H1 (cell line): ENCODE measurements at regions not wholly inside any gene's neighbourhood (a gene's known extent, or its start where the extent isn't known, plus 50 kb on each side); places are given as distances from the start of the nearest gene placed in this dataset.
A peak's percentile ranks its signal among the peaks of the same experiment; 100 is the strongest.

Experiments used
- CTCF ChIA-PET: fragments of 300-600 bp; sonication (Branson Sonifier 250); formaldehyde crosslinking; loops from one replicate; lab custom pipeline; 2021; ENCODE audit not compliant: partially characterized antibody; lab: Charles Lee
- POLR2A ChIA-PET: fragments of 300-600 bp; sonication (Branson Sonifier 250); formaldehyde crosslinking; loops from one replicate; lab custom pipeline; 2021; ENCODE audit warnings: inconsistent platforms; ENCODE audit not compliant: partially characterized antibody; lab: Charles Lee
- DNase-seq, 2 experiments: peaks; one replicate each; pipeline versions ENCODE4 v3.0.0 to v3.0.0-alpha.2; 2010 to 2022; ENCODE audit warnings: low spot score in 2 of 2, low read depth in 1 of 2, mixed read lengths in 1 of 2
- FAIRE-seq: peaks from 2 replicates; lab custom pipeline; 2011; peaks lifted over from hg19 to GRCh38; lab: Jason Lieb, UNC
- H2AFZ ChIP-seq: 2 replicates; pipeline ENCODE4 v1.8.1; 2012; ENCODE audit warnings: low read length, inconsistent platforms
- H2AK5ac ChIP-seq: 2 replicates; pipeline ENCODE4 v1.6.1; 2013; ENCODE audit warnings: low read depth, low read length
- H2BK120ac ChIP-seq: replicated peaks from 2 replicates; pipeline ENCODE3; 2013; ENCODE audit warnings: low read depth, low read length, inconsistent platforms
- H2BK12ac ChIP-seq: 2 replicates; pipeline ENCODE4 v1.6.1; 2013; ENCODE audit warnings: low read depth, low read length
- H2BK15ac ChIP-seq: 2 replicates; pipeline ENCODE4 v1.6.1; 2013; ENCODE audit warnings: low read length
- H2BK20ac ChIP-seq: 2 replicates; pipeline ENCODE4 v1.6.1; 2013; ENCODE audit warnings: low read length
- H2BK5ac ChIP-seq: 2 replicates; pipeline ENCODE4 v1.6.1; 2013; ENCODE audit warnings: low read depth, low read length
- H3K14ac ChIP-seq: 2 replicates; pipeline ENCODE4 v1.6.1; 2013; ENCODE audit warnings: inconsistent platforms; ENCODE audit not compliant: insufficient read length
- H3K18ac ChIP-seq: 2 replicates; pipeline ENCODE4 v1.6.1; 2013; ENCODE audit warnings: low read length; ENCODE audit errors: extremely low read depth
- H3K23ac ChIP-seq: 2 replicates; pipeline ENCODE4 v1.6.1; 2013; ENCODE audit warnings: inconsistent platforms; ENCODE audit not compliant: insufficient read length
- H3K23me2 ChIP-seq: 2 replicates; pipeline ENCODE4 v1.6.1; 2013; ENCODE audit warnings: low read depth, low read length
- H3K27ac ChIP-seq: 2 replicates; pipeline ENCODE4 v1.6.1; 2011; ENCODE audit warnings: low read depth, low read length, inconsistent platforms
- H3K27me3 ChIP-seq, 4 experiments: replicated peaks in 1 of 4; 1 replicate in 1 of 4; 2 replicates in 3 of 4; pipeline versions ENCODE4 v1.6.1 to v1.8.1; 2011 to 2013; ENCODE audit warnings: low read length in 3 of 4, mild to moderate bottlenecking in 3 of 4, inconsistent platforms in 2 of 4, mixed read lengths in 2 of 4, moderate library complexity in 1 of 4; ENCODE audit not compliant: control insufficient read depth in 3 of 4, insufficient read depth in 3 of 4; ENCODE audit errors: extremely low read depth in 1 of 4
- H3K36me3 ChIP-seq, 4 experiments: 2 replicates each; pipeline versions ENCODE4 v1.6.1 to v1.8.1; 2011 to 2013; ENCODE audit warnings: mild to moderate bottlenecking in 4 of 4, low read length in 3 of 4, moderate library complexity in 2 of 4, control low read depth in 1 of 4, inconsistent platforms in 1 of 4; ENCODE audit not compliant: insufficient read depth in 4 of 4, control insufficient read depth in 2 of 4
- H3K4ac ChIP-seq: replicated peaks from 2 replicates; pipeline ENCODE3; 2013; ENCODE audit warnings: low read length, low read depth, mixed read lengths, inconsistent platforms; ENCODE audit not compliant: insufficient read length
- H3K4me1 ChIP-seq, 4 experiments: replicated peaks in 1 of 4; 1 replicate in 1 of 4; 2 replicates in 3 of 4; pipeline versions ENCODE4 v1.6.1 to v1.8.1; 2011 to 2013; ENCODE audit warnings: low read length in 3 of 4, inconsistent platforms in 2 of 4, mixed read lengths in 1 of 4; ENCODE audit not compliant: insufficient read depth in 4 of 4, control insufficient read depth in 3 of 4
- H3K4me2 ChIP-seq, 2 experiments: 2 replicates each; pipeline versions ENCODE4 v1.6.1 to v1.8.1; 2011 to 2013; ENCODE audit warnings: low read depth in 2 of 2, low read length in 2 of 2, control low read depth in 1 of 2, inconsistent platforms in 1 of 2, mild to moderate bottlenecking in 1 of 2; ENCODE audit not compliant: insufficient read depth in 1 of 2
- H3K4me3 ChIP-seq, 4 experiments: fragments of 200-600, 300-600 bp in 1 of 4; sonication (generic), shearing (Covaris generic), sonication (Bioruptor Twin) in 1 of 4; 2 replicates each; pipeline versions ENCODE4 v1.5.1 to v1.8.1; 2011 to 2016; ENCODE audit warnings: low read length in 4 of 4, low read depth in 3 of 4, control low read depth in 2 of 4, inconsistent platforms in 2 of 4, mild to moderate bottlenecking in 2 of 4, mixed read lengths in 1 of 4, moderate library complexity in 1 of 4; ENCODE audit not compliant: insufficient read depth in 2 of 4; ENCODE audit errors: extremely low read depth in 1 of 4
- H3K56ac ChIP-seq: replicated peaks from 2 replicates; pipeline ENCODE3; 2013; ENCODE audit warnings: low read depth, mild to moderate bottlenecking, mixed read lengths, low read length, inconsistent platforms; ENCODE audit not compliant: insufficient read length
- H3K79me1 ChIP-seq: 2 replicates; pipeline ENCODE4 v1.6.1; 2013; ENCODE audit warnings: low read depth, low read length, control low read depth
- H3K79me2 ChIP-seq, 2 experiments: 2 replicates each; pipeline versions ENCODE4 v1.6.1 to v1.8.1; 2012 to 2013; ENCODE audit warnings: low read length in 2 of 2, mild to moderate bottlenecking in 2 of 2, inconsistent platforms in 1 of 2; ENCODE audit not compliant: insufficient read depth in 2 of 2, control insufficient read depth in 1 of 2
- H3K9ac ChIP-seq, 4 experiments: replicated peaks in 1 of 4; 1 replicate in 1 of 4; 2 replicates in 3 of 4; pipeline versions ENCODE4 v1.6.1 to v1.8.1; 2011 to 2013; ENCODE audit warnings: low read depth in 3 of 4, low read length in 3 of 4, control low read depth in 2 of 4, mild to moderate bottlenecking in 2 of 4, moderate library complexity in 2 of 4, inconsistent platforms in 1 of 4; ENCODE audit errors: extremely low read depth in 1 of 4
- H3K9me3 ChIP-seq, 2 experiments: 2 replicates each; pipeline versions ENCODE4 v1.6.1 to v1.8.1; 2012 to 2013; ENCODE audit warnings: mild to moderate bottlenecking in 2 of 2, moderate library complexity in 2 of 2, control low read depth in 1 of 2, inconsistent platforms in 1 of 2, low read depth in 1 of 2, low read length in 1 of 2, mixed read lengths in 1 of 2; ENCODE audit not compliant: insufficient read depth in 2 of 2
- H4K20me1 ChIP-seq, 2 experiments: replicated peaks in 1 of 2; 2 replicates each; pipeline versions ENCODE3 to v1.8.1; 2011 to 2013; ENCODE audit warnings: inconsistent platforms in 2 of 2, low read length in 2 of 2, mild to moderate bottlenecking in 1 of 2; ENCODE audit not compliant: insufficient read depth in 2 of 2, control insufficient read depth in 1 of 2
- H4K5ac ChIP-seq: 2 replicates; pipeline ENCODE4 v1.6.1; 2013; ENCODE audit warnings: low read length, low read depth, mixed read lengths, inconsistent platforms; ENCODE audit not compliant: insufficient read length
- H4K8ac ChIP-seq: 2 replicates; pipeline ENCODE4 v1.8.0; 2013; ENCODE audit warnings: mild to moderate bottlenecking, moderate library complexity, low read length, inconsistent platforms; ENCODE audit not compliant: insufficient read depth; ENCODE audit errors: extremely low read depth
- H4K91ac ChIP-seq: replicated peaks from 2 replicates; pipeline ENCODE3; 2013; ENCODE audit warnings: low read length, mixed read lengths, inconsistent platforms; ENCODE audit not compliant: insufficient read length
- CHD2 ChIP-seq: IDR thresholded peaks from 2 replicates; pipeline ENCODE4 v1.6.1; 2012; ENCODE audit warnings: low read length, improper control_type of control experiment
- E2F6 ChIP-seq: IDR thresholded peaks from 2 replicates; pipeline ENCODE4 v1.6.1; 2012; ENCODE audit warnings: inconsistent platforms
- MAX ChIP-seq: IDR thresholded peaks from 2 replicates; pipeline ENCODE4 v1.6.1; 2012; ENCODE audit warnings: inconsistent platforms
- TEAD4 ChIP-seq: IDR thresholded peaks from 2 replicates; pipeline ENCODE4 v1.6.1; 2012; ENCODE audit warnings: low read depth, low read length, inconsistent platforms, mixed read lengths
- WGBS, 2 experiments: shearing (Covaris generic) in 1 of 2; methylation state at CpG; one replicate each; pipeline versions ENCODE4 v1.1.6 to v1.1.7; 2013 to 2015; ENCODE audit warnings: low lambda C conversion rate in 2 of 2, mixed read lengths in 2 of 2, inconsistent platforms in 1 of 2, low coverage in 1 of 2, missing lambda C conversion rate in 1 of 2; ENCODE audit not compliant: insufficient replicate concordance in 2 of 2, insufficient coverage in 1 of 2, insufficient read length in 1 of 2; ENCODE audit errors: extremely low coverage in 1 of 2, missing lambda C conversion rate in 1 of 2; 5-methylcytosine and 5-hydroxymethylcytosine counted together

- FAIRE-seq (no peak), DNase-seq (no peak)
- Histone ChIP-seq H3K4me1 (peaks cover 0 to 3% (median 0%) of the 10 kb centered on the region in 4 experiments; a peak in 2 of 7 replicates), H4K5ac (no peak overlapping the region), H2AK5ac (no peak overlapping the region), H4K91ac (no peak overlapping the region), H2AFZ (no peak overlapping the region), H3K23ac (no peak overlapping the region), H4K8ac (no peak overlapping the region), H3K9ac (no peak overlapping the region), H3K27ac (no peak overlapping the region), H3K18ac (no peak overlapping the region), H3K9me3 (peaks cover 5 to 14% of the 10 kb centered on the region in 2 experiments; a peak in 3 of 4 replicates), H3K4me3 (no peak overlapping the region), H2BK5ac (no peak overlapping the region), H3K14ac (no peak overlapping the region), H3K27me3 (no peaks in the 10 kb centered on the region), H3K23me2 (no peaks in the 10 kb centered on the region), H2BK20ac (no peak overlapping the region), H2BK12ac (no peak overlapping the region), H2BK120ac (no peak overlapping the region), H3K4ac (no peak overlapping the region), H3K79me2 (no peaks in the 10 kb centered on the region), H3K56ac (no peak overlapping the region), H3K4me2 (no peak overlapping the region), H3K79me1 (no peaks in the 10 kb centered on the region), H4K20me1 (no peaks in the 10 kb centered on the region), H2BK15ac (no peak overlapping the region), H3K36me3 (no peaks in the 10 kb centered on the region)
- CTCF ChIA-PET, result interaction anchor here (0.5 to 1.1 kb wide), 4 partner anchors 30 to 535 kb away, joined by 3 read pairs; no protein-coding TSS in a partner anchor
- POLR2A ChIA-PET, result no interaction called here
- TF ChIP-seq CHD2, result no peak
- peak; percentile 68; the same call in 1 of the 2 replicates for TF ChIP-seq E2F6
- no peak for TF ChIP-seq TEAD4
- peak; percentile 53; the same call in 1 of the 2 replicates for TF ChIP-seq MAX
- 89% methylated on average over 5 of the region's 5 CpGs; no CpG with 5 or more reads in 1 of the 2 experiments for WGBS, 2 experiments
Observed at GRCh38 chr7:118436663-118437062, 212.2 kb downstream of the ANKRD7 start.
